Stimulated activated CD4-positive, alpha-beta T cell treated with anti-CD3 and anti-CD28 coated beads, TNF-alpha, amount 100 ng/mL, for 4 hours (primary cell): ENCODE measurements at regions not wholly inside any gene's neighbourhood (a gene's known extent, or its start where the extent isn't known, plus 50 kb on each side); places are given as distances from the start of the nearest gene placed in this dataset.

Experiments
- DNase-seq, 3 experiments: peaks; one replicate each; pipeline ENCODE4 v3.0.0-alpha.2; 2020; ENCODE audit warnings: low read depth in 3 of 3

DNA sequence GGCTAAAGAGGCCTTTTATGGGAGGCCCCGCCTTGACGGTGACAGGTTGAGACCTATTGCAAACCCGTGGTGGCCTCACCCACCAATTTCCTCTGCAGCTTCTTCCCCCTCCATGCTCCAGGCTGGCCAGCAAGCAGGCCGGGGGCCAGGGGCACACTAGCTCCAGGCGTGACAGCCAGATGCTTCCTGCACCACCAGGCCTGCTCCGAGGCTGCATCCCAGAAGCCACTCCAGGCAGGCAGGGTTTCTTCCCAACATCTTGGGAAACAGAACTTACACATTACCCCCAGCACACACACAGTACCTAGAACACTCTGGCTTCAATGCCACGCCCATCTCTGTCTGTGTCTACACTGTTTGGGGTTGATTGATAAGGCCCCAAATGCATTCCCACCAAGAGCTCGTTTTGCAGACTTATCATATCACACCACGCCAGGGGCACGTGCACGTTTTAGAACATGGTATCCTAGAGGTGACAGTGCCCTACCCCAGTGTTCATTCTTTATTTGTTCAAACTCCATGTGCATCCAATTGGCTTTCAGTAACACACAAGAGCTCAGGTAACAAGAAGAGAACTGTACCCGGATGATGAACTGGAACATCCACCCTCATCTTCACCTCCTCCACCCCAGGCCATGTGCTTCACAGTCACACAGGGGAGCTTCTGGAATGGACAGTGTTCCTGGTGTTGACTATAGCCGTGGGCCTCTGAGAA is 221.4 kb upstream of the RREB1 start:
- DNase-seq = no peak

DNA sequence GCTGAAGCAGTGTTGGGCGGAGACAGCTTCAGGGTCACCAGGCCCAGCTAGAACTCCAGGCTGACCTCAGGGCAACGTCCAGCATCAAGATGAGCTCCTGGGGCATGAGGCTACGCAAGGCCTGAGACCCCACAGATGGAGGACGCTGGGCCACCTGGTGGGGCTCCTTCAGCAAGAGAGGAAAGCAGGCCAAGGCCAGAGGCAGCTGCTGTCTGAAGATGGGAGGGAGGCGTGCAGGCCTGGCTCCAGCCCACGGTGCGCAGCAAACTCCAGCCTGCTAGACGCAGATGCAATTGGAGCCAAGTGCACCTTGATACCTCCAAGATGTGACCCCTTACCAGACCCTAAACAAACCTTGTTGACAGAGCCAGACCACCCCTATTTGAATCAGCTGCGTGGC is 220.9 kb upstream of the RREB1 start:
- DNase-seq = no peak

DNA sequence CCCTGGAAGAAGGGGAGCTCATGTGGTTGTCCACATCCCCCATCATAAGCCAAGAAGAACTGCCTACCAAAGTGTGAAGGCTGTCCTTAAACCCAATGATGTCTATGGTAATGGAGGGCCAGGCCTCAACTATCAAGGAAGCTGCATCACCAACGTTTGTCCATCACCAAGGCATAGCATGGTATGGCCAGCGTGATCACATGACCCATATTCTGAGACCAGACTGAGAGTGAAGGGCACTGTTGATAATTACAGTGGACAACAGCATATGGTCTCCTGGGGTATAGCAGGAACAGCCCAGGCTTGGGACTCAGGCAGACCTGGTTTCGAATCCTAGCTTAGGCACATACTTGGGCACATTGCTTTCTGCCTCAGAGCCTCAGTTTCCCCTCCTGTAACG is 218.2 kb upstream of the RREB1 start:
- no peak for DNase-seq

DNA sequence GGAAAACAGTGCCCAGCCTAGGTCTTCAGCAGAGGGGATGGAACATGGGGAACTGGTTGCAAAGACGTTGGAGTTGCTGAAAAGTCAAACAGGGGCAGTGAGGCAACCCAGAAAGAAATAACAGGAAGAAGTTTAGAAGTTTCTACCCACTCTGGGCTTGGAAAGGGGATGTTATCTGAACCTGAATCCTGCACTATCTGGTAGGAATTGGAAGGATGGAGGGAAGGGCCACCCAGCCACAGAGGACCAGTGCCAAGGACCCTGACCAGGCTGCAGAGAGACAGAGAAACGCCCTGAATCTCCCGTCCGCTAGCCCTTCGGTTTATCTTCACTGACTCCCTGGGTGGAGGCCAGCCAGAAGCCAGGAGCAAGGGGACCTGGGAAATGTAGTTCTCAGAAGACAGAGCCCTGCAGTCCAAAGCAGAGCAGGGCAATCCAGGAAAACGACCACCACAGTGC is 217.3 kb upstream of the RREB1 start:
- DNase-seq = no peak

DNA sequence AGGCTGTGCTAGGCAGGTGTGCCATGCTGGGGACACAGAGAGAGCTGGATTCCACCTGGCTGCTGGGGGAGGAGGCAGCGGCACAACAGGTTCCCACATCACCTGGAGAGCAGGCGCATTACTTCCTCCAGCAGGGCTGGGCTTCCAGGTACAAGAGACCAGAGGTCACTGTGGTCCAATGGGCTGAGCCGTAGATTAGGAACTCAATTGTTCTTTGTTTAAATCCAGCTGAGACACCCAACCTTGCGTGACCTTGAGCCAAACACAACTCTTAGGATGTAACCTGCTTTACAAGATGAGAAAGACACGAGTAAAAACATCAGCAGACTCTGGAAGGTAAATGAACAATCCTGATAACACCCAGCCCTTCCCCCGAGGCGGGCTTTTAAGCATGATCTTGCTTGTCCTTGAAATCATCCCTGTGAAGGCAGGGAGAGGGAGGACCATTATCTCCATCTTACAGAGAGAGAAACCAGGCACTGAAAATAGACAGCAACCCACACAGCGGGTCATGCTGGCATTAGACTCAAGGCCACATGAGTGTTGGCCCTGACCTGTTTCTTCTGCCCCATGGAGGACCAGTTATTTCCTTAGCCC is 216.5 kb upstream of the RREB1 start:
- DNase-seq = no peak

DNA sequence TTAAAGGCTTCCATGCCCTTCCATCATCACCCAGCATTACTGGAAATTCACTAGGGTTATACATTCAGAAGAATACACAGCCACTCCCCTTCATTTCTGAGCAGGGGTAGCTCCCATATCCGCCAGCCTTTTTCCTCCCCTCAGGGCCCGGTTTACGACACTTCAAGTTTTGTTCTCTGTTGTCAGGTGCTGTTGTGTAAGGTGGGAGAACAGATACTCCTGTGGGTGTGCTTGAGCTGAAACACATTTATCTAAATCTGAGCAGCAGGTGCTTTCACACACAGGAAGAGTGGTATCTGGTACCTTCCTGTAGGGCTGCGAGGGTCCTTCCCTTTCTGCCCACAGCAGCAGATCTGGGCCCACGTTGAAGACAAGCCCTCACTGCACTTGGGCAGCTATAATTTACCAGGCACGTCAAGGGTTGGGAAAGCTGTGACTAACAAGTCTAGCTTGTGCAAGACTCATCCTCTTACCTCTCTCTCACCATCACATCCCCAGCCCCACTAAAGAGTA is 215.8 kb upstream of the RREB1 start:
- DNase-seq = no peak

DNA sequence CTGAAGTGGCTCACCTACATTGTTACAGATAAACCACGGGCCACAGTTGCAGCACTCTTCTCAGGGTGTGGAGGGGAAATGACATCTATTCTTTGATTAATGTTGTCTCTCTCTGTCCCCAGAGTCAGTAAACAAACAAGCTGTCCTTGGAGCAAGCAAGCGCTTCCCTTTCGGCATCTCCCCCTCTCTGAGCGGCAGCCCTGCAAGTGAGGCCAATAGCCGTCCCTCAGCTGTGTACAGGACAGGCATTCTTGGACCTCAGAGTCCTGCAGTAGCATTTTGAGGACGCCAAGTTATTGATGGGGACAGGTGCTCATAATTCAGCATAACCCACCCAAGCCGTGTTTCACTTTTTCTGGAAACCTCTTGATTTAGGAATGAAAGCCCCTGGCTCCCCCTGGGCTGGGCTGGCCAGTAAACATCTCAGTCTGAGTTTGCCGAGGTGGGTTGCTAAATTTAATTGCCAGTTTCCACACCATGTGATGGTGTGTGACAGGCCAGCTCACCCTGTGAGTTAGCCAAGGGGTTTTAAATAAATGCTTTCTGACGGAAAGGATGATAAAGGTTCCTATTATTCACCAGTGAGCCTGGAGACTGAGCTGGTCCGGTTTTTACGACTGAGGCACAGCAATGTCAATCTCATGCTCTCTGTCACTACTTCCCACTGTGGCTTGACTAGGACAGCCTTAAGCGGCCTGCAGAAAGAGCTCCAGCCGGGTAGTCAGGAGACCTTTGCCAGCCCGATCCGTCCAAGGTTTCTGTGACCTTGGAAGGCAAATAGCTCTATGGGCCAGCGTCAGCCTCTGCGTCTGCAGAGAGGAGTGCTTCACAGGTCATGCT is 214.8 kb upstream of the RREB1 start:
- DNase-seq = no peak

DNA sequence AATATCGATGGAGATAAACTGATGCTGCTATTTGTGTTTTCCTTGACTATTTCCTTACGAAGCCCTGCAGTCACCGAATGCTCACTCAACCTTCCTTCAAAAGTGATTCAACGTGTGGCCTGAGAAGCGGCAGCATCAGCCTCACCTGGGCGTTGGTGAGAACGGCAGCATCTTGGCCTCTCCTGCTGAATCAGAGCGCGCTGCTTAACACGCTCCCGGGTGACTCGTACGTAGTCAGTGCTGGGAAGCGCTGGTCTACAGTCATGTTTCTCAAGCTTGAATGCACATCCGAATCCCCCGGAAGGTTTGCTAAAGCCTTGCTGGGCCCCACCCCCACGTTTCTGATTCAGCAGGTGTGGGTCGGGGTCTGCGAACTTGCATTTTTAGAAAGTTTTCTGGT is 214.1 kb upstream of the RREB1 start:
- no peak for DNase-seq

DNA sequence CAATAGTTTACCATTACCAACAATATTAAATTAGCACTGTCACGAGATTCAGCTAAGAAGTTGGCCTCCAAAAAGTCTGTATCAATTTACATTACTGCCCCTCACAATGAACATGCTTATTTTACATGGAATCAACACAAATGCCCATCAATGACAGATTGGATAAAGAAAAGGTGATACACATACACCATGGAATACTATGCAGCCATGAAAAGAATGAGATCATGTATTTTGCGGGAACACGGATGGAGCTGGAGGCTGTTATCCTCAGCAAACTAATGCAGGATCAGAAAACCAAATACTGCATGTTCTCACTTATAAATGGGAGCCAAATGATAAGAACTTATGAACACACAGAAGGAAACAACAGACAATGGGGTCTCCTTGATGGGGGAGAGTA is 211.8 kb upstream of the RREB1 start:
- no peak for DNase-seq

DNA sequence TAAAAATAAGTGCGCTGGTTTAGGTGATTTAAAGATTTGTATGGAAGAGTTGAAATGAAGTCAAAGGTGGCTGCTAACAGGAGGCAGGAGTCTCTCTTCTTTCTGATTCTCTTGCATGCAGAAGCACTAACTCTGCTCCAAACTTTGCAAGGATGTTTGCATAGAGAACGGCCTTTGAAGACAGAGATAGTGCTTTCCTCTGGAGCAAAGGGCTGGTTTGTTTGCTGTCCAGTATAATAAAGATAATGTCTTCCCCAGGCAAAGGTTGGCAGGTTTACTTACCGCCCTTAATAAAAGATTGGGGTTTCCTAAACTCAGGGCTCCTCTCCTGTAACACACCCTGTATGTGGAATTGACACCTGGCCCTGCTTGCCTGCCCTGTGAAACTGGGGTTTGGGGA is 210.6 kb upstream of the RREB1 start:
- DNase-seq = no peak

DNA sequence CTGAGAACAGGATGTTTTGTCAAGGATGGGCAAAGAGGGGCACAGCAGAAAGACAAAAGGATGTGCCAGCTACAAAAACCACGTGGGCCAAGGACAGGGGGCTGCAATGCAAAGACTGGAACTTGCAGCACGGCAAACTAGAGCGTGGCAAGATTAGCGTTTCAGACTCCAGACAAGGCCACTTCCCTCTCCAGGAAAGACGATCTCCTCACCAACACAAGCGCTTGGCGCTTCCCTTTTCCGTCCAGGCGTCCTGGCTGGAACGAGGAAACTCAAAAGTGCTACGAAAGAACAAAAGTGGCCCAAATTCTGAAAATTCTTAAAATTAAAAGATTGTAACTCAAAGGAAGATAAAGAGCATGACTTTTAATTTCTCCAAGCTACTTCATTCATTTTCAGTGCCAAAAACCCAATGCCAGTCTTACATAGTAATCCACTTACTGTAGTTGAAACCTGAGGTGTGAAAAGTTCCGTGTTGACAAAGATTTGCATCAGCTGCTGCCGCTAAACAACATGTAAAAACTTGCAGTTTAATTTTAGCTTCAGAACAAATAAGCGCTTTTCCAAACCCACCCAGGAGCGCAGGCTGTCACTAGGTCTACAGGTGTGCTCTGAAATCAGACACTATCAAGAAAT is 207.1 kb upstream of the RREB1 start:
- no peak for DNase-seq

DNA sequence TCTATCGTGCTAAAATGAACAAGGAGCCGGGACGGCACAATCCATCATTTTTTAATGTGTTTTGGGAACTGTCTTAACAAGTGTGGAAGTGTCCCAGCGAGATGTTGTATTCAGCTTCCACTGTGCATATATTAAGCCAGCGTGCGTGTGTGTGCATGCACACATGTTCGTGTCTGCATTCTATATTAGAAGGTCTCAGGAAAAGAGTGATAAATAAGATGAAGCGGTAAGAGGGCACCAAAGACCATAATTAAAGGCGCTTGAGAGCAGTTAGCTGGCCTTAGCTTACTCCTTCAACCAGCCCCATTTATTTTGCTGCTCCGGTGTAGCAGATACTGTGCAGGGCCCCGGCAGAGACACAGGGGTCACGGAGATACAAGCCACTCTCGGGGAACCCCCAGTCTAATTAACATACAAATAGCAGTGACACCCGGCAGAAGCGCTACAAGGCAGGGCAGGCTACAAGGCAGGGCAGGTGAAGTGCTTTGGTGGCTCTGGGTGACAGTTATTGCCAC is 206.5 kb upstream of the RREB1 start:
- DNase-seq = no peak

DNA sequence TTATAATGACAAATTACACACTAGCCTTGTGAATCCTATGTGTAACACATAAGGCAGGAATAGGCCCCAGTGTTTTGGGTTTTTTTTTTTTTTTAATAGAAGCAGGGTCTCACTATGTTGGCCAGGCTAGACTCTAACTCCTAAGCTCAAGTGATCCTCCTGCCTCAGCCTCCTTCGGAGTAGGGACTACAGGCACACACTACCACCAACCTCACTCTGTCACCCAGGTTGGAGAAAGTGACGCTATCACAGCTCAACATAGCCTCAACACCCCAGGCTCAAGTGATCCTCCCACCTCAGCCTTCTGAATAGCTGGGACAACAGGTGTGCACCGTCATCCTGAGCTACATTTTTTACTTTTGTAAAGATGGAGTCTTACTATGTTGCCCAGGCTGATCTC is 205.8 kb upstream of the RREB1 start:
- DNase-seq = no peak

DNA sequence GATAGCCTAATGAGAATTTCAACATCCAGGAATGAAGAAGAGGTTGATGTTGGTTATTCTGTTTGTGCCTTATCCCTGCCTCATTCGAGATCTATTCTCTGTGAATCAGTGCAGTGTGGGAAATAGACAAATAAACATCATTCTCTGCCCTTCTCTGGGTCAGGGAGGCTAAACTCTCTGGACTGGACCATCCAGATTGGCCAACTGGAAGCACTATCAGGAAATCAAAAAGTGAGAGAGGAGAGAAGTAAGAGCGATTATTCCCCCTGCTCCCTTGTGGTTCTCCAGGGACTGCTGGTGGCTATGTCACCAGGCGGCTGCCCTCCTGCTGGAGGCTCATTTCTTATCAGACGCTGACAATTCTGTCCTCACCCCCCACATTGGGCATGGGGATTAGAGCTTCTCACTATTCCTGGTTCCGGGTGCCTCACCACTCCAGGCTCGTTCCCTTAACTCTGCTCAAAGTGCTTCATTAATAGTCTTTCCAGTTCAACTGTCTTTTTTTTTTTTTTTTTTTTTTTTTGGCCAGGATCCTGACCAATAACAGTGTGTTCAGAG is 201.7 kb upstream of the RREB1 start:
- DNase-seq = no peak

DNA sequence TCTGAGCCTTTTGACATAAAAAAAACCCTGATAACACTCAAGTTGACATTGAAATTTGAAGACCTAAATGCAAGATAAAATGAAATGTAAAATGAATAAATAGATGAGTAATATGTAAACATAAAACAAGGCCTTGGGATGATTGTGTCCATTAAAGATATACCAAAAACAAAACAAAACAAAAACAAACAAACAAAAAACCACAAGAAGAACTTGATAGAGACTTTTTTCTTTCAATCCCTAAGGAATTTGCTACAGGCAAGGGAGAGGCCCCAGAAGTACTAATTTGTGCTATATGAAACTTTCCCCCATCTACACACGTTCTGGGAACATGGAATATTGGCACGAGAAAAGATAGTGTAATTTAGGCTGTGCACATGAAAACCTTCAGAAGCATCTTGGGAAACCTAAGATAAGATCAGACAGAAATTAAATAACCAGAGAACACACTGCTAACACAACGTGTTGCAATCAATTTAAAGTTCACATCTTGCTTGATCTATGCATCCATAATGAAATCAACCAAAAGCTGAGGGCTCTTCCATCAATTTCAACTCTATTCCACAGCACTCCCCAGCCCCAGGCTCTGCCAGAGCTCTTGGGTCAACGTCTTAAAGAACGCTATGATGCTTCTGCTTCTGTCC is 201.1 kb upstream of the RREB1 start:
- no peak for DNase-seq

DNA sequence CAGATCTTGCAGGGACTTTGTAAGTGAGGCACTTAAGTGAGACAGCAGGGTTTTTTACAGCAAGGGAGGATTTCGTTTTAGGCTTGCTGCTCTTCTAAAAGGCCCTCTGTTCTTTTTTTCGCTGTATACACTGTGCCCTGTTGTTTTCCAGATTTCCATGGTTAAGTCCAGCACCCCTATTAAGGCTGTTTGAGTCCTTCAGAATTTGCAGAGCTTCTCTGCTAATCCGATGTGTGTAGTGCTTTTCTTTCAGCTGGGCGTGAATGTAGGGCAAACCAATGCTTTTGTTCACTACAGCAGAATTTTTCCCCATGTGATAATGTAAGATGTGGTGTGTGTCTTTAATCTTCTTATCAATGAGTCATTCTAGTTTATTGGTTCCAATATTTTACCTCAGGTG is 200.5 kb upstream of the RREB1 start:
- DNase-seq = no peak

DNA sequence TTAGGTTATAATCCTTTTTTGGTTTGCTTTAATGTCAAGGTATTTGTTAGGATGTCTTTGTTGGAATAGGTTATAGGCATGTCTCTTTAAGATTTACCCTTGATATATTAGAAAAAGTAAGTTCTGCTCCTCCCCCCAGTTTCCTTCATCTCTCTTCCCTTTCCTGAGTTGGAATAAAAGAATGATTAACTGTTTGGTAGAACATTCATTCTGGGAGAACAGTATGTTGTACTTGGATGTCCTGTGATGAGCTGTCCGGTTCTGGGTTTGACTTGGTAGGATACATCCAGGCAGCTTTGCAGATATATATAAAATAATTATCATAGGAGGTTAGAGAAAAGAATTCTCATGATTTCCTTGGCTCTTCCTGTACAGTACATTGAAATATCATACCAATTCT is 199.6 kb upstream of the RREB1 start:
- no peak for DNase-seq

DNA sequence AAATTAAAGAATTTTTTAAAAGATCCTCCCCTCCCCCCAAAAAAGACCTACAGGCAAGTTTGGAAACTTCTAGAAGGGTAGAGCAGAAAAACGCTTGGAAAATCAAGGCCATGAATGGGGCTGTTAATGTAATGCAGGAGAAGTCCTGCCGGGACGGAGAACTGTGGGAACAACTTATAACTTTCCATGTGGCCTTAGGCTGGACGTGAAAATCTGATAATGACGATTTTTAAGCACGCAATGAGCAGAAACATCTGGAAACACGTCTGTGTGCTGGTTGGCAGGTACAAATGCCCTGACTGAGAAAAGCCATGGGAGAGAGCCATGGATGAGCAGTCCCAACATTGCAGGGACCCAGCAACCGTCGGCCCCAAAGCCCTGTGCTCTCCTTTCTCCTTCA is 198.7 kb upstream of the RREB1 start:
- DNase-seq = no peak

DNA sequence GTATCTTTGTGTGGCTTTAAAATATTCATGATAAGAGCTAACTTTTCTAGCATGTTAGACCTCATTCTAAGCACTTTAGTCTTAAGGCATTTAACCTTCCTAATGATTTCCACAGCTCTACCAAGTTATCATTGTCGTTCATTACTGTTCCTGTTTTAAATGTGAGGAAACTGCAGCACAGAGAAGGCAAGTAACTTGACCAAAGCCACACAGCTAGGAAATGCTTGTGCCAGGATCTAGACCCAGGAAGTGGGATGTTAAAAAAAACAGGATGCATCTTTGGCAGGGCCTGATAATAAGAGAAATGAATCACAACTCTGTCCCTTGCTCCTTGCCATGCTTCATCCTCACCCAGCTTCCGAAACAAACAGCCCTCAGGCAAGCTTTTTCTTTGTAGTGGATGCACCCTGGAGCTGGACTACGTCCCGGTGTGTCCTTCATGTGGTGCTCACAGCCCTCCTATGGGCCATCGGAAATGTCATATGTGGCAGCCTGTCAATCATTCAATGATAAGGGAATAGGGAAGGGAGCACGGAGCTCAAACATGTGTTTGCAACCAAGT is 196.9 kb upstream of the RREB1 start:
- no peak for DNase-seq

DNA sequence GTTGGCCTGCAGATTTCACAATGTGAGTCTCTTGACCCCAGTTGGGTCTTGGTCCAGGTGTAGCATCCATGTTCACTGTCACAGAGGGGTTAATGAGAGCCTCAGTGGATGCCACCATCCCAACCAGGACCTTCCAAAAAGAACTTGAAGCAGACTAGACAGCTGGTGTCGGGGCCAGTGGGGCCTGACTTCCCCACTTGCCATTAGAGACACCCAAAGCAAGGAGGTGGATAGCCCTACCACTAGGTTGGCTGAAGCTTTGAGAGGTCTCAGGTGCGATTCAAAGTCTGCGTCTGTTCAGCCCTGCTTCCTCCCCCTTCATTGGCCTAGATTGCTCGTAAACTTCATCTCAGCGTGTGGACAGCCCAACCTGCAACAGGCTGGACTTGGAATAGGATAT is 196.4 kb upstream of the RREB1 start:
- DNase-seq = no peak
